NCI-H2081 (cell line): ENCODE measurements at regions not wholly inside any gene's neighbourhood (a gene's known extent, or its start where the extent isn't known, plus 50 kb on each side); places are given as distances from the start of the nearest gene placed in this dataset.

Source experiments
- DNase-seq, 2 experiments: peaks; one replicate each; lab custom pipeline; 2025; lab: John Stamatoyannopoulos, UW

- DNase-seq = no peak
Observed at GRCh38 chr2:105652014-105652796, 92.5 kb upstream of the NCK2 start.

DNA sequence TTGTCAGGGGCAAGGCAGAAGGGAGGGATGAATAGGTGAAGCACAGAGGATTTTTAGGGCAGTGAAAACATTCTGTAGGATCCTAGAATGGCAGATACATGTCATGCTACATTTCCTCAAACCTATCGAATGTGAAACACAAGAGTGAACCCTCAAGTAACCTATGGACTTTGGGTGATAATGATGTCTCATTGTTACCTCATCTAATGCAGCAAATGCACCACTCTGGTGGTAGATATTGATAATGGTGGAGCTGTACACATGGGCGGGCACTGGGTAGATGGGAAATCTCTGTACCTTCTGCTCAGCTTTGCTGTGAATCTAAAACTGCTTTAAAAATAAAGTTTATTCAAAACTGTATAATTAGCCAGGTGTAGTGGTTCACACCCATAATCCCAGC lies 95.2 kb upstream of the NCK2 start:
- no peak for DNase-seq

DNA sequence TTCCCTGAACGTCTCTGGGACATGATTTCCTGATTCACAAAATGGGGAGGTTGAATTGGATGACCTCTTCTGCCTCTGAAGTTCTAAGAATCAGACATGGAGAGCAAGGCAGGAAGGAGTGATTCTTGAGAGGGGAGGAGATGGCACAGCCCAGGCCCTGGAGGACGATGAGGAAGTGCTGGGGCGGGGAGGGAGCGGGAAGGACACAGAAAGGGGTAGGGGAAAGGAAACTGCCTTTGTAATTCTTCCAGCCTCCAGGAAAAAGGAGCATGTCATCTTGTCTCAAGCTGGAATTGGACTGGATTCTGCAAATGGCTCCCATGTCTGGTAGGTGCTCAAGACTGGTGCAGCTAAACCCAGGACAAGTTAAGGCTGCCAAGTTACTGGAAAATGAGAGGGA lies 97.0 kb upstream of the NCK2 start:
- DNase-seq = no peak

DNA sequence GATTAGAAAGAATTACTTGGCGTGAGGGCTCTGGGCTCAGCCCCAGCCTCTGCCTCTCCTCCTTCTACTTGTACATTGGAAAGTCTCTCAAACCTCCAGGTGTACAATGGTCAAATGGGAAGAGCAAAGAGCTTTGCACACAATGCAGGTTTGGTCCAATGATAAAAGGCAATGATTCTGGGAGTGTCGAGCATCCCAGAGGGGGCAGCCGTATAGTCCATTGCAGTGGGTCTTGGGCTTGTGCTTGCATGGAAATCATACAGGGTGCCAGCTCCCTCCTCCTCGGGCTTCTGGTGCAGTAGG lies 98.0 kb upstream of the NCK2 start:
- DNase-seq = no peak

DNA sequence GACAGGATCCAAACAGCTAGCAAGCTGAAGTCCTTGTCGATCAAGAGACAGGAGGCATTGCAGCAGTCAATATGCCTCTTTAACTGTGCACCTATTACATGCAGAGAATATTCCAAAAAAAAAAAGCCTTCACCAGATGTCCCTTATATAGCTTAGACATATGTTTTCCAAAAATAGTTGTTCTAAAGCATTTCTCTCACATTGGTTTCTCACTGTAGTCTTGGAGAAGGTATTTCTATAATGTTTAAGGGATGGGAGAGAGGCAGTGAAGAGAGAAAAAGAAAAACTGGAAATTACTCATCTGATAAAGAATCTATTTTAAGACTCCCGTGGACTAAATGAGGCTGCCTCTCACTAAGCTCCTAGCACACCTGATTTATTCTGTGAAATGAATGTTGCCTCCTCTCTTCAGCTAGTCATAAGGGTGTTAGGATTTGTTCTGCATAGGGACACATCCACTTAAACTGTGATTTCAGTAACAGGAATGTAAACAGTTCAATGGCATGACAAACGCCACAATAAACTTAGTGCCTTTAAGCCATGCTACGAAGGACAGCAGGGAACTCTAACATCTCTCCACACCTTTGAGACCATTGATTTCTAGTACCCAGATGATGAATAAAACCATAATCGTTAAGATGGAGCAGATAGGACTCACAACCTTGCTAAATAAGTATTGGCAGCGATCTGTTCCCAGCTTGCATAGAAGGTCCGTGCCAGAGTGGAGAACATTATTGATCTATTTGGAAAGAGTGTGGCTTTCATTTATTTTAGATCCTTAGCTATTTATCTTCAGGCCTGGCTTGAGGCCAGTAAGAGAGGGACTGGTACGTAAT lies 98.6 kb upstream of the NCK2 start:
- DNase-seq = no peak

DNA sequence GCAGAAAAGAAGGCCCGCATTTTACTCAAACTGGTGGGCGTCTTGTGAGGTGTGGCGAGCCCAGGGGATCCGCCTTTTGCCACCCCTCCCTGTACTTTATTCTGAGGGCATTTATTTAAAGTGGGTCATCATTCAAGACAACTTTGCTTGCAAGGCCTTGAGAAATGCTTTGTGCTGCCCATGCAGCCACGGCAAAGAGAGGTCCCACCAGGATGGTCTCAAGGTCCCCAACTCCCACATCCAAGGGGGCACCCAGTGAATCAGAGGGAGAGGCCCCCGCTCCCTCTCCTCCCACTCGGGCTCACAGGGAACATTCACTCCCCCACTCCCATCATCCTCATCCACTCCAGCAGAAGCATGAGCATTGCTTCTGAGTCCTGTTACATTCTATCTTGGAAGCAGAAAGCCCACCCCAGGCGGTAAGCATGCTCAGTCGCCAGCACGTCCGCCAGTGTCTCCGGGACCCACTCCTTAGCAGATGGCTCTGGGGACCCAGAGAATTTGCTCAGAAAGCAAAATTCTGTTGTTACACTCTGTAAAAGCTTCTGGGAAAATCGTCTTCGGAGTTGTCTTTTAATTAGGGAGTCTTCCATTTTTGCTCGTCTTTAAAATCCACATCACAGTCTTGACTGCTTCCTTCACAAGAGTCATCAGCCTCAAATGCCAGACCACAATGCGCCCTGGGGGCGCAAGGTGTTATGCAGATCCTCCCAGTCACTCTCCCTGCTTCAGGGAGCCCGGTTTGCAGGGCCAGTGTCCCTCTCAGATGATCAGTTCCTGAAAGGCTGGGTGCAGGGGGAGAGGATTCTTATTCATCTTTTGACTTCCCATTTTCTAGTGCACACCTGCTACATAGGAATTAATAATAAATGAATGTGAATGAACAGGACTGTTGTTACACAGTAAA lies 99.4 kb upstream of the NCK2 start:
- no peak for DNase-seq

DNA sequence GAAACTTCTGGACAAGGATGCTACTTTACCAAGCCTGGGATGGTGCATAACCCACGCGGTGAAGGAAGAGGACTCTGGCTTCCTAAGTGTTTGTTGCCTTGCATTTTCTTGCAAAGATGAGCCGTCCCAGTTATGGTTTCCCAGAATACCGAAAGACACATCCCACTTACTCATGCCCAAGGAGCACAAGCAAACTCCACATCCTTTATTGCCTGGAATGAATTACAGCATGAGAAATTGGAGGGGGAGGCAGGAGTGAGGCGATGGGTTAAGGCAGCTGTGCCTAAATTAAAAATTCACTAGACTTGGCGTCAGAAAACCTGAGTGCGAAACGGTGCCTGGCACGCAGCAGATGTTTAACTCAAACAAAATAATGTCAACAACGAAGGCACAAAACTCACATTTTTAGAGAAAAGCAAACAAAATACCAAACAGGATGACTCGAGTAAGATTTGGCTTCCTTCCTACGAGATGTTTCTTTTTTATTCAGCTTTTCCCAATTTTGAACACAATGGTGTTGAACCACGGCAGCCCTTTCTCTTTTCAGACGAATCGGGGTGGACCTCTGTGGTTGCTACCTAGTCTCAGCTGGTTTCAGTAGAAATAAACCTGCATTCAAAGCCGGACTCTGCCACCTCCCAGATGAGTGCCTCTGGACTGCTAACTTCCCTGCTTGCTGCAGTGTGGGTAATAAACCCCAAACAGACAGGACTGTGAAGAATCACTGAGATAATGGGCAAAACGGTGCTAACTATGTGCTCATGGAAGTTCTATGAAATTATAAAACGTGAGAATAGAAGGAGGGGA lies 100.3 kb upstream of the NCK2 start:
- no peak for DNase-seq

DNA sequence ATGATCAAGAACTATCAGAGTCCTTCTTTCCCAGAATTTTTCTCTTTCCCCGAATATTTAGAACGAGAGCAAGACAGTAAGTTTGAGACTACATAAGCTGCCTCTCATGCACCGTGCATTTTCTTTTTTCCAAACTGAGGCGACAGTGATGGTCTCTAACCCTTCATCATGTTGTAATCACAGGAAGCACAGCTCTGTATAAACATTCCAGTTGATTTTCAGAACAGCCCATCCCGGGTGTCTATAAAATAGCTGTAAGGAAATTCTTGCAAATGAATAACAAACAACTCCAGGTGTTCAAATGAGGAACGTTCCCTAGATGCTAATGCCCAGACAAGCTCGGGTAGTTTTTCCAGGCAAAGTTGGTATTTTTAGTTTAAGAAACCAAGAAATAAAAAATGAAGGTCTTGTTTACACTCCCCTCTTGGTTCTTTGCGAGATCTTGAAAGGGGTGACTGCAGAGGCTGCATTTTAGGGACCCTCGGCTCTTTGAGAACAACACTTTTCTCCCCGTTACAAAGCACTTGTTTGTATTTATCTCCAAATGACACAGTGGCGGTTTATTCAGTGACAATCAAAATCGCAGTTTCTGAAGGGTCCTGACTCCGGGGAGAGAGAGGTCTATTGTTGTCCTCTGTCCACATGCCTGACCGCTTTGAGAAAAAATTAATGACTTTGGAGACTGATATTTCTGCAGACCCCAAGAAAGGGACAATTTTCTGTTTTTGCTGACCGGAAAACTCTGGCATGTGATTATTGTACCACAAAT lies 101.1 kb upstream of the NCK2 start:
- DNase-seq = no peak

GRCh38 chr2:105641389-105641811 lies 103.3 kb upstream of the NCK2 start:
- DNase-seq = no peak

- DNase-seq = no peak
Observed at GRCh38 chr2:105640246-105640645, 104.5 kb upstream of the NCK2 start.

- DNase-seq = no peak
Observed at GRCh38 chr2:105636109-105636740, 108.5 kb upstream of the NCK2 start.

GRCh38 chr2:105635564-105635963 lies 109.1 kb upstream of the NCK2 start:
- DNase-seq = no peak

- no peak for DNase-seq
Observed at GRCh38 chr2:105634198-105634597, 110.5 kb upstream of the NCK2 start.

DNA sequence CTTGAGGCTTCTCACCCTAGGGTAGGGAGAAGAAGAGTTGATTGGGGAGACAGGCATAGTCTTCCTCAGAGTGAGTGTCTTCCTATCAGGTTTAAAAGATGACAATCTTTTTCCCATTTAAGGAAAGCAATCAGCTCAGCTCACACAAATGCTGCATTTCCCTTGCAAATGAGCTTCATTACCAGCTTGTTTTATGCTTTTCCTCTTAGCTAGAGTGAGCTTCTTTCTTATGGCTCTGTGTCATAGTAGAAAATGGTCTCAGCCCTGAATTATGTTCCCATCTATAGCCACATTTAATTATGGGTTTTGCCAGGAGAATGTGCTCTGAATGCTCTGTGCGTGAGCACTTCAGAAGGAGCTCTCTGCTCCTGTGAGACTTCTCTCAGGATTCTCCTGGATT lies 112.8 kb upstream of the NCK2 start:
- no peak for DNase-seq

- no peak for DNase-seq
Observed at GRCh38 chr2:105631011-105631410, 113.7 kb upstream of the NCK2 start.

DNA sequence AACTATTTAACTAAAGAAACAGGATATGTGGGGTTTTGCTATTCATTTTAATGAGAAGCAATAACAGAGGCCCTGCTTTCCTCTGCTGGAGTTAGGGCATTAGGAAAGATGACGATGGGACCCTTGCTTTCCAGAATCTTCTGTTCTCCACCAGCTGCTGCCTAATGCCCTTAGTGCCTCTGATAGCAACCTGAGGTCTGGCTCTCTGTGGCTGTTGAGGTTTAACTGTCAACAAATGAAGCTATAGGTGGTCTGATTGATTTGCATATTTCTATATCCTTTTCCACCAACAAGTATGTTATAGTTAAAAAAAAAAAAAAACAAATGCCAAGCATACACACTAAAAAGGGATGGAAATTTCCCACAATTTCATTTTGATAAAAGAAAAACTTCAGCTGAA lies 115.1 kb upstream of the NCK2 start:
- no peak for DNase-seq

GRCh38 chr2:105627534-105627933 lies 117.2 kb upstream of the NCK2 start:
- DNase-seq = no peak

DNA sequence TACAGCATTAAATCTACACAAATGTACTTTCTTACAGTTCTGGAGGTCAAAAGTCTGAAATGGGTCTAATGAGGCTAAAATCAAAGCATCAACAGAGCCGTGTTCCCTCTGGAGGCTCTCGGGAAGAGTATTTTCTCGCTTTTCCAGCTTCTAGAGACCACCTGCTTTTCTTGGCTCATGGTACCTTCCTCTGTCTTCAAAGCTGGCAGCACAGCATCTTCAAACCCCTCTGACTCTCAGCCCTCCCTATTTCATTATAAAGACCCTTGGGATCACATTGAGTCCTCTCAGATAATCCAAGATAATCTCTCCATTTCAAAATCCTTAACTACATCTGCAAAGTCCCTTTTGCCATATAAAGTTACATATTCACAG lies 117.8 kb upstream of the NCK2 start:
- no peak for DNase-seq

- no peak for DNase-seq
Observed at GRCh38 chr2:105626212-105626965, 118.3 kb upstream of the NCK2 start.

- no peak for DNase-seq
Observed at GRCh38 chr2:105625632-105626031, 119.1 kb upstream of the NCK2 start.
